ENCODE measurements at regions not wholly inside any gene's neighbourhood (a gene's known extent, or its start where the extent isn't known, plus 50 kb on each side); places are given as distances from the start of the nearest gene placed in this dataset.

- TF ChIP-seq, protein P1, sequence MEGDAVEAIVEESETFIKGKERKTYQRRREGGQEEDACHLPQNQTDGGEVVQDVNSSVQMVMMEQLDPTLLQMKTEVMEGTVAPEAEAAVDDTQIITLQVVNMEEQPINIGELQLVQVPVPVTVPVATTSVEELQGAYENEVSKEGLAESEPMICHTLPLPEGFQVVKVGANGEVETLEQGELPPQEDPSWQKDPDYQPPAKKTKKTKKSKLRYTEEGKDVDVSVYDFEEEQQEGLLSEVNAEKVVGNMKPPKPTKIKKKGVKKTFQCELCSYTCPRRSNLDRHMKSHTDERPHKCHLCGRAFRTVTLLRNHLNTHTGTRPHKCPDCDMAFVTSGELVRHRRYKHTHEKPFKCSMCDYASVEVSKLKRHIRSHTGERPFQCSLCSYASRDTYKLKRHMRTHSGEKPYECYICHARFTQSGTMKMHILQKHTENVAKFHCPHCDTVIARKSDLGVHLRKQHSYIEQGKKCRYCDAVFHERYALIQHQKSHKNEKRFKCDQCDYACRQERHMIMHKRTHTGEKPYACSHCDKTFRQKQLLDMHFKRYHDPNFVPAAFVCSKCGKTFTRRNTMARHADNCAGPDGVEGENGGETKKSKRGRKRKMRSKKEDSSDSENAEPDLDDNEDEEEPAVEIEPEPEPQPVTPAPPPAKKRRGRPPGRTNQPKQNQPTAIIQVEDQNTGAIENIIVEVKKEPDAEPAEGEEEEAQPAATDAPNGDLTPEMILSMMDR (IDR thresholded peaks at IDR 0.05; ENCODE audit: borderline replicate concordance, extremely low read depth, low read length, poor library complexity, severe bottlenecking) = no peak
- no peak for TF ChIP-seq EZH2 (IDR thresholded peaks at IDR 0.05; ENCODE audit: borderline replicate concordance, low read depth, low read length, severe bottlenecking)
These were observed 102.9 kb upstream of the THY1 start for GRCh38 chr11:119525867-119526196.
